ENCODE measurements at regions not wholly inside any gene's neighbourhood (a gene's known extent, or its start where the extent isn't known, plus 50 kb on each side); places are given as distances from the start of the nearest gene placed in this dataset.
"Not testable (repeated sequence)": the region's sequence is repeated elsewhere in the genome, so short reads cannot be mapped to it uniquely, and the experiment has no call there.

DNA sequence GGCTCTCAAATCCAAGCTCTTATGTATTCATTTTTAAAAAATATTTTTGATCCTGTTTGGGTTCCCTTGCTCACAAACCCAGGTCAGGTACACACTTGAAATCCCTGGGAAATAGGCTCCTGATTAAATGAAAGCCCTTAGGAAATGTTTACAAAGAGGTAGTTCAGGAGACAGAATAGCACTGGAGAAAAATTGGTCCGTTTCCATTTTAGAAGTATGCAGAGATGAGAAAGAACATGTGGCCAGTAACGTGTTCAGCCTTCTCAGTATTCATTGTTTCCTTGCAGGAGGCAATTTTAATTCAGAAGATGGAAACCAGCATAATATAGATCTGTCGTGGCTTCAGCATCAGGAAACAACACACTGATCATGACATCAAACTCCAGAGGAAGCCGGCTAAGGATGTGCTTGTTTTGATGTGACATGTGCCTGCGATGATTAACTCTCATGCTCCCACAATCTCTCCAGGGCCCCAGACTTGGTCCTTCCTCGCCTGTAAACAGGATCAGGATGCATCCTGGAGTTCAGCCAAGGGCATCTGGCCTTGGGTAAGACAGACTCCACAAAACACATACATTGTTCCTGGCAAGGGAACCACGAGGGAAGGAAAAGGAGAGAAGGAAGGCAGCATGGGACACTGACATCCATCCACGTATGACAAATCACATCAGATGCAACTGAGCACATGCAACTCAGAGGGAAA, 350.5 kb upstream of the THBS1 start:
- no peak for DNase-seq

DNA sequence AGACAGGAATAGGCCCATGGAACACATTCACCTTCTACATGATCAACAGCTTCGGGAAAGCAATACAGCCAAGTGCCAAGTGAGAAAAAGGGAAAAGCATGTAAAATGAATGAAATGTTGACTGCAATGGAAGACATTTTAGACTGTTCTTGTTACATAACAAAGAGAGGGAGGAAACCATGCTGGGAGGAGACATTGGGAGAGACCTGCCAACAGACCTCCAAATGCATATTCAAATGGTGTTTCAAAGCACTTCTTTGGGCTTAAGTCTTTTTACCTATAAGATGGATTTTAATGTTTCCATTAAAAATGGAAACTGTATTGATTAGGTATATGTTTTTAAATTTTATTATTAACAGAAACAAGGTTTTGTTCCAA, 350.0 kb upstream of the THBS1 start:
- no peak for DNase-seq

DNA sequence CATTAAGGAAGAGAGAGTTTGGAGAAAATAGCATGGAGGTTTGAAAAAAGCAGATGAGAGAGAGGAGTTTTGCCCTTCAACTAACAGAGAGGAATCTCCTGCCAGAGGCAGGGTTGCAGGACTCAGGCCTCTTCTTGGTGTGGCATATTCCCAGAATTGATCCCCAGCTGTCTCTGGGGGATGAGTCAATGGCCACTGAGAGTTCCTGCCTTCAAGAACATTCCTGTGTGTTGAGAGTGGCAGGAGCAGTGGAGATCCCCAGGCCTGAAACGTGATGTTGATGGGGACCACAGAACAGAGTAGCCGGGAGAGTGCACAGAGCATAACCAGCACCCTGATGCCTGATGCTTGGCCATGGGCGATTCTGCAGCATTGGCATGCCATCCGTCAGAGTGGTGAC, 348.4 kb upstream of the THBS1 start:
- DNase-seq = no peak

DNA sequence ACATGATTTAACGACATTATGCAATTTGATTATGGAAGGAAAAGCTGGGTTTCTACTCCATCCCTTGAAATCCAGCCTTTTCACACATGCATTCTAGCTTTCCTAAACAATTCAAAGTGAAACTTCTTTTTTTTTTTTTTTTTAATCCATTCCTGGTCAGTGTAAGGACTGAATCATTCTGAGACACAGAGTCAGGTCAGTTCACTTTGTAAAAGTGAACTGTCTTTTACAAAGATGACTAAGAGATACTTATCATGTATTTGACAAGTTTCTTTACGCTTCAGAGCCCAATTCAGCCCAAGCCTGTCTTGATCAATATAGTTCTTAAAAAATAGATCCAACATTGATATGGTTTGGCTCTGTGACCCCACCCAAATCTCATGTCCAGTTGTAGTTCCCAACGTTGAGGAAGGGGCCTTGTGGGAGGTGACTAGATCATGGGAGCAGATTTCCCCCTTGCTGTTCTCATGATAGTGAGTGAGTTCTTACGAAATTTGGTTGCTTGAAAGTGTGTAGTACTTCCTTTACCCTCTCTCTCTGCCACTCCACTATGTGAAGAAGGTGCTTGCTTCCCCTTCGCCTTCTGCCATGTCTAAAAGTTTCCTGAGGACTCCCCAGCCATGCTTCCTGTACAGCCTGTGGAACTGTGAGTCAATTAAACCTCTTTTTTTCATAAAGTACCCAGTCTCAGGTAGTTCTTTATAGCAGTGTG, 345.6 kb upstream of the THBS1 start:
- DNase-seq = no peak

DNA sequence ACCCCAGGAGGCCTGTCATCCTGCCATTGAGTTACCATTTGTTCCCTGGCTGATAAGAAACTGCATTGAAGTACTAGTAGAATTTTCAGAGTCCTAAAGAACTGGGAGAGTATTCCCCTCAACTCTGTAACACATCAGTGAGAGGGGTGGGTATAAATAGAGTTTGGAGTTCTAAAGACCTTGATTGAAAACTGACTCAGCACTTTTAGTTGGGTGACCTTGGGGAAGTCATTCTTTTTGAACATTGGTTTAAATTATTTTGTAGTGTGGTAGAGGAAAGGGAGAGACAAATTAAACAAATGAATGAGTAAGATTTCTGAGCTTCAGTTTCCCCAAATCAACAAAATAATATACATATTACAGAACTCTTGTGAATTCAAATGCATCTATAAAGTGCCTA, 344.5 kb upstream of the THBS1 start:
- no peak for DNase-seq

DNA sequence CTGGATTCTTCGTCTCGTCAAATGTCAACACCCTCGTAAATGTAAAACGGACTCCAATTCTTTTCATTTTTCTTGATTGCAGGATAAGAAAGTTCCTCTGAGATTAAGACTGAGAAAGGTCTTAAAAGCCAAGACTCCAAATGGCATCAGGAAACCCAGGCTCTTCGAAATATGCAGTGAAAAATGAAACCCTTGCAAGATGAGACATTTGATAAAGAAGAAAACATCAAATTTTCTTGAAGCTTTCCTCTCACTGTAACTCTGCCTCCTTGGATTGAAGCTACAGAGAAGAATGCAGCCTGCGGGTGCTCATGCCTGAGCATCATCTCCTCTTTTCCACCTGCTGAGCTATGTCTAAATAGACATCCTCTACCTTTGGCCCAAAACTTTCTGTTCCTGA, 342.4 kb upstream of the THBS1 start:
- DNase-seq = no peak

DNA sequence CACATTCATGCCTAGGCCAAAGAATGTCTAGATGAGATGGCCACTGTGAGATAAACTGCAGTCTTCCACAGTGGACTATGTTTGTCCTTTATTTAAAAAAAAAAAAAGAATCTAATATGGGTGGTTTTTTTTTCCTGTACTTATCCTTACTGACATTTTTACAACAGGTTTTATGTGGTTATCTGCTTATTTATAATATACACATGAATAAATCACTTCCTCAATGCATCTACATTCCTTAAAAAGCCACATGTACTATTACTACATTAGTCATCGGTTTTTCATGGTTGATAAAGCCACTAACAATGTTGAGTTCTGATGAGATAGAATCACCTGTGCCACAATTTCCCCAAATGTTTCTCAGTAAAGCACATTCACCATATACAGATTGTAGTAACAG, 341.3 kb upstream of the THBS1 start:
- DNase-seq = no peak

DNA sequence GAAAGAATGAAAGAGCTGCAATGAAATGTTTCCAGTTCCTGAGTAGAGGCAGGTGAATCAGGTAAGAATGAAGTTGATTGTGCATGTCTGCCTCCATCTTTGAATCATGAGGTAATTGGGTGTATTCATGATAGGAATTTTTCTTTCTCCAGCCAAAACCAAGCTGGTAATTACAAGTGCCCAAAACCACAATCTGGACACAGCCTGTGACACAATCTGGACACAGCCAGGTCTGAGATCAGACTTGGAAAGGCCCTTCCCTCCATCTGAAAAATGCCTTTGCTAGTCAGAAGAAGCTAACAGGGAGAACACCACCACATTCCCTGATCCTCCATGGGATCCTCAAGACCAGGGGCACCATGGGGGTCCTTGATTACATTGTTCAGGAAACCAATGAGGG, 338.5 kb upstream of the THBS1 start:
- no peak for DNase-seq

DNA sequence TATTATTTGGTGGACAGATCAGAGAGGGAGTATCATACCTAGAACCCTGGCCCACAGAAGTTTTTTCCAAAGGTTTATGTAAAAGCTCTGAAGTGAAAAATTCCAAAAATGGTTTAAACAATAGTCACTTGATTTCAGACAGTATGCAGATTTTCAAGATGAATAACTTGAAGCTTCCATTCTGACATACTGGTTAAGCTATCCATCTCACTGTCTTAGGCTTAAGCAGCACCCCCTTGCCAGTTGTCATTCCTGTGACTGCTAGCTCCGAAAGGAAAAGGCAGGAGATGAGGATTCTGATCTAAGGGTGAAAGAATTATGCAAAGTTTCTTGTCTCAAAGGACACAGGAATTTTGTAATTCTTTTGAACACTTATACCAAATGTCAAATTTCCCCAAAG, 337.5 kb upstream of the THBS1 start:
- DNase-seq = no peak

DNA sequence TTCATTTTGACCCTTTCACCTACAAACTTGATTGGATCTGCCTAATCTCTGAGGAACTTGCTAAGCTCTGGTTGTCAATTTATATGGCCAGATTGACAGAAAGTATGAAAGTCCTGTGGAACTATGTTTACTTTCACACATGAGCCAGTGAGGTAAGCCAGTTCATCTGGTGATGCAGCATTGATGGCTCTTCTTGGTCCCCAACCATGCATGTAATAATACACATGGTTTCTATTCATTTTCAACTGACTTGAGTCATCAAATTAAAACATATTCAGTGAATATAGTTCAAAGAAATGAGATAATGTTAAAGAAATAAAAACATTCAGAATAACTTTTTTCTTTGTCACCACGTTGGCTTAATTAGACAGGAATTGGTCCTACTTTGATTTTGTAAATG, 336.1 kb upstream of the THBS1 start:
- no peak for DNase-seq

DNA sequence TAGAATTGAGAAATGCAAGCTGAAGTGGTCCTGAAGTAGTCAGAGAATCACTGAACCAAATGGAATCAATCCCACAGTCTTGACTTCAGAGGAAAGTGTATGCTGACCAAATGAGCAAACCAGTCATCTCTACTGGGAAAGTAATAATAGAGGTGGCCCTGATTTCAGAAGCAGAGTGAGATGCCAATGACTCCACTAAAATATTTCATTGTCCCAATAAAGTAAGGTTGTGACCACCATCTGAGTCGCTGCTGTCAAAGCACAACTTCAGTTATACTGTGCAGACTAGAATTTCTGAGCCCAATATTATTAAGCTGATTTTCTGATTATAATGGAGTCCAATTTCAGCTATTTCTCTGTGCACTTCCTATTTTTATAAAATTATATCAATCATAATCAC, 334.4 kb upstream of the THBS1 start:
- DNase-seq = no peak

DNA sequence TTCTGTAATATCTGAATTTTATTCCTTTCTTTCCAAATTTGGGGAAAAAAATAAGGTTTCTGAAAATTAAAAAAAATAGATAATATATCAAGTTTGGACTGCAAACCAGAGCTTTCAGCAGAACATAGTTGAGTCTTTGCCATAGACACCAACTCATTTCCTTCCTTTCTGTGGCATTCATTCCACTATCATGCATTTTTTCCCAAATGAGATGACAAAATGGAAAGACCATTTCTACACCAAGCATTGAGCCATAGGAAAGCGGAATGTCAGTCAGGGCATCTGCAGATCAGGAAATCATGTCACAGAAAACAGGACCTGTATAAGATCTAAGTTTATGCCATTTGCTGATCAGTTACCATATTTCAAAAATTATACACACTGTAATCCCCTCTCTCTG, 333.3 kb upstream of the THBS1 start:
- DNase-seq = no peak

DNA sequence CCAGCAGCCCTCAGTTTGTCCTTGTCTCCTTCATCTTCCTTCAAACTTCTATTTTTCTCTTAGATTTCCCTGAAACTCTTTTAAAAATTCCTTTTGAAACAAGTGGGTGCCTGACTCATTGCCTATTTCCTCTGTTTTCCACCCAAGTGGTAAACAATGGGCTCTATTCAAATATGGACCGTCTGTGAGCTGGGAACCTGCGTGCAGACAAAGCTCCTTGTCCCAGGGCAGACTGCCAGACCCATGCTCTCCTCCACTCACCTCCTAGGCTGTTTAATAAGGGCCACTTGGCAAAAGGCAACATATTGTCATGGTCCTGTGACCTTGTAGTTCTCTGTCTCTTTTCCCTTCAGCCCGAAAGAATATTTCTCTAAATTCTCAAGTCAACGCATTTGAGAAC, 332.7 kb upstream of the THBS1 start:
- DNase-seq = no peak

DNA sequence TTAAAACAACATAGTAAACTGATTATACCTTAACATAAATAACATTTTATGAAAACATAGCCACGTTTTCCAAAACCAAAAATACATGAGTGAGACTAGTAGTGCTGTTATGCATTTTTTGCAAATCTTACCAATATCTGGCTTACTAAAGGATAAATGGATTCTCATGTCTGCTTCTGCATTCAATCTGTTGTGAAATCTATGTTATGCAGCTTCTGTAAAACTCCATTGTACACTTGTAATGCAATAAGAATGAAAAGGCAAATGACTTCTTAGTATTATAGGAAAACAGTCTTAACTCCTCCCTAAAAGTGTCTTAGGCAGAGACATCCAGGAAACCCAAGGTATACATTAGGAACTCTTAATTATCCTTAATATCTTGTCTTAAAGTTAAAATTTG, 330.9 kb upstream of the THBS1 start:
- no peak for DNase-seq

DNA sequence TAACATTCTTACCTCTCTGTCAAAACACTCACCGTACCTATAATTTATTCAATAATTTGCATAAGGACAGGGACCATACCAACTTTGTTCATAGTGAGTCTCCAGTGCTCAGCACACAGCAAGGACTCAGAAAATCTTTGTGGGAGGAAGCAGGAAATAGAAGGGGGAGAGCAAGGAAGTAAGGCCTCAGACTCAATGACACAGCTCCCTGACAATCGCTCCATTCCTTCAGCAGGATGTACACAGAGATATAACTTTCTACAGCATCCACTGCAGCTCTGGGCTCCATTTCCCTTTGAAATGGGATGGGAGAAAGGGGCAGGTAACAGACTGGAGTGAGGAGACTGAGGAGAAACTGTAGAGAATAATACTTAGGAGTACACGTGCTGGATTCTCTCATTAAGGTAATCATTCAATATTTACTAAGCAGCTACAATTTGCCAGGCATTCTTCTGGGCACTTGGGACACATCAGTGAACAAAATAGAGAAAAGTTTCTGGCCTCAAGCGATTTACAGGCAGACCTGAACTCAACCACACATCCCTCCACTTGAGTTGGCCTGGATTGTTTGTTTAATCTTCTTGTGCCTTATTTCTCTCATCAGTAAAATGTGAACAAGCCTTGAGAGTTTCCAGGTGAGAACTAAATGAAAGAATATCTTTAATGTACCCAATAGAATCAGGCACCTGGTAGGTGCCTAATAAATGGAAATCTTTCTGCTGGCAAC, 330.3 kb upstream of the THBS1 start:
- no peak for DNase-seq

DNA sequence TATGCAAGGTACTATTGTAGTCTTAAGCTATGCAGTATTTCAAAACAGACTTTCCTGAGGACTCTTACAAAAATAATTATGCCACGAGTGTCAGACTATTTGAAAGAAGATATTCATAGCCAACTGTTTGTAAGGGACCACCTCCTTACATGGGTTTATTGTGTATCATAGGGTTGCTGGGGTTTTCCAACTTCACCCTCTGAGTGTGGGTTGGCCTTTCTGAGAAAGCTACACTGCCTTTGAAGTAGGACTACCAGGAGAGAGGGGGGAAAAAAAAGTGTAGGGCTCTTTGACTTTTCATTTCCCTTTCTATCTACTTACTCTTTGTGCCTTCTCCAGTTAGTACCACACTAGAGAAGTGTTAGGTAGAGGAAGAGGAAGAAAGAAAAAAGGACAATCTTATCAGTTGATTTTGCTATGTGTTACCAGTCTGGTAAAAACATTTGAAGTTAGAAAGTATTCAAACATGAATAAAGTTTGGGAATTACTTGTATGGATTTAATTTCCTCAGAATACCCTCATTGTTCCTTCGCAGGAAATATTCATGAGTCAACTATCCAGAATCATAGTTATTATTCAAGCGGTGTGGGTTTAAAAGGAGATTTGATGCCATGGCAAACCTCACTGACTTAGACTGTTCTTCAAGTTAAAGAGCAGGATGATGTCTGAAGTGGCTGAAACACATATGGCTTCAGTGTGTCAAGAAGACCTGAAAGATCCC, 329.3 kb upstream of the THBS1 start:
- no peak for DNase-seq

DNA sequence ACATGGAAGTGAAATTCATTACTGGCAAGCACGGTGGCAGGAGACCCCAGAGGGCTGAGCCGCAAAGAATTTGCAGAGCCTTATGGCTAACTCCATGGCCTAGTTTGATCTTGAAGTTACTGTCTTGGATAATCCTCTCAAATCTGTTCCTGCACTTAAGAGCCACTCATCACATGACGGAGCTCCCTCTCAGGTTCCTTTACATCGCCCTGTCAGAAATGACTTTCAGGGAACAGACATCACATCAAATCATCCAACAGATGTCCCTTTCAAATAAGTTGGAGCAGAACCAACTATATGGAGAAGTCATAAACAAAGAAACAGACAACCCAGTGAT, 328.8 kb upstream of the THBS1 start:
- DNase-seq = no peak

DNA sequence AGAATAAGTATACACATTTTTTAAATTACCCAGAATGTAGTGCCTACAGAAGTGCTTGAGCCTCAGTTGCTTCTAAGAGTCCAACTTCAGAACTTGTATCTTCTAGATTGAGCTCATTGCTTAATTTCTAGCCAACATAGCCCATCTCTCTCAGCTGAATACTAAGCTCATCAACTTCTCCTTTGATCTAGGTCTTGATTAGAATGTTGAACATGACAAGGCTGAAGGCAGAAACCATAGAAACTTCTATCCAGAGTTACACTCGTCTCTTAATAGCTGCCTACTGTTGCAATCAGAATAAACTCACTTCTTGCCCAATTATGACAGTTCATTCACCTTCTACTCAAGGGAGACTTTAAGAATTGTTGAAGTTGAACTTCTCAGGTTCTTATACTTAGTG, 327.3 kb upstream of the THBS1 start:
- no peak for DNase-seq

DNA sequence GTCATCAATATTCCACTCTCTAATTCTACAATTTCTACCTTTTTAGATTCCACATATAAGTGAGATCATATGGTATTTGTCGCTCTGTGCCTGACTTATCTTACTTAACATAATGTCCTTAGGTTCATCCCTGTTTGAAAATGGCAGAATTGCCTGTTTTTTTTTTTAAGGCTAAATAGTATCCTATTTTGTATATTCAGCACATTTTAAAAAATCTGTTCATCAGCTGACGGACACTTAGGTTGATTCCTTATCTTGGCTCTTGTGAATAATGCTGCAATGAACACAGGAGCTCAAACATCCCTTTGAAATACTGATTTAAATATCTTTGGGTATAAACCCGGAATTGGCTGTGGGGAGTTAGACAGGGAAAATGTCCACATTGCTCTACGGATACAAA, 326.7 kb upstream of the THBS1 start:
- DNase-seq = no peak

DNA sequence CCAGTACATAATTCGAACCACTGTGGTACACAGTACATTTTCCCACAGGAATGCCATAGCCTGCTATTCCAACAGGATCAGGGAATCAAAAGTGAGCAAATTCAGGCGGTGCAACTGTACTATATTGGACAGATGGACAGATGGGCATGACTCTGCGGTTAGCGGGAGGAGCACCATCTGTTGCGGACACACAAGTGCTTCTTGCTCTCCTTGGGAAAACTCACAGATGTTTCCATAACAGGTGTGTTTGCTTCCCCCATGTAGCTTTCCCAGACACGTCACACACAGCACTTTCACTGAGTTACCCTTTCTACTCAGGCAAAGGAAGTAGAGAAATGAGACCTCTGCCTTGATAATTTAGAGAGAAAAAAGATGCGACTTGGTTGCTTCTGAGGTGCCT, 325.1 kb upstream of the THBS1 start:
- no peak for DNase-seq

DNA sequence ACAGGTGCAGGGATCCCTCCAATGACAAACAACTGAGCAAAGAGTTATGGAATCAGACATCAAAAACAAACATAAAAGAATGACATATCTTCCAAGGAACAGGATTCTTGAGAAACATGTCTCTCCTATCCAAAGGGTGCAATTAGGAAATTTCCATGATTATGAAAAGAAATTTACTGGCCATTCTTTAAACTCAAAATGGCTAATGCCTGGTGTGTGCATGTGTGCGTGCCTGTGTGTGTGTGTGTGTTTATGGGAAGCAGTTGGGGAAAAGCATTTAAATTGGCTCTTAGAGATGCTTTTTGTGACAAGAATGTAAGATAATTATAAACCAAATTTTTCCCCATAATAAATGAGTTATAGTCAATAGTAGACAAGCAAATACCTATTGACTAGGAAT, 320.5 kb upstream of the THBS1 start:
- DNase-seq = no peak

DNA sequence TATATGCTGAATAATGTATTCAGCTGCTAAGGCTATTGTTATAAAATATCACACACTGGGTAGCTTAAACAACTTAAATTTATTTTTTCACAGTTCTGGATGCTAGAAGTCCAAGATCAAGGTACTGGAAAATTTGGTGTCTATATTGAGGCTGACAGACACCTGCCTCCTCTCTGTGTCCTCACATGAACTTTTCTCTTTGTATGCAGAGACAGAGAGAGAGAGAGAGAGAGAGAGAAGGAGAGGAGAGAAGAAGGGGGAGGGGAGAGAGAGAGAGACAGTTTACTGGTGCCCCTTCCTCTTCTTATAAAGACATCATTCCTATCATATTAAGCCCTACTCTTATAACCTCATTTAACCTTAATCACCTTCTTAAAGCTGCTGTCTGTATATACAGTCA, 320.1 kb upstream of the THBS1 start:
- DNase-seq = no peak

DNA sequence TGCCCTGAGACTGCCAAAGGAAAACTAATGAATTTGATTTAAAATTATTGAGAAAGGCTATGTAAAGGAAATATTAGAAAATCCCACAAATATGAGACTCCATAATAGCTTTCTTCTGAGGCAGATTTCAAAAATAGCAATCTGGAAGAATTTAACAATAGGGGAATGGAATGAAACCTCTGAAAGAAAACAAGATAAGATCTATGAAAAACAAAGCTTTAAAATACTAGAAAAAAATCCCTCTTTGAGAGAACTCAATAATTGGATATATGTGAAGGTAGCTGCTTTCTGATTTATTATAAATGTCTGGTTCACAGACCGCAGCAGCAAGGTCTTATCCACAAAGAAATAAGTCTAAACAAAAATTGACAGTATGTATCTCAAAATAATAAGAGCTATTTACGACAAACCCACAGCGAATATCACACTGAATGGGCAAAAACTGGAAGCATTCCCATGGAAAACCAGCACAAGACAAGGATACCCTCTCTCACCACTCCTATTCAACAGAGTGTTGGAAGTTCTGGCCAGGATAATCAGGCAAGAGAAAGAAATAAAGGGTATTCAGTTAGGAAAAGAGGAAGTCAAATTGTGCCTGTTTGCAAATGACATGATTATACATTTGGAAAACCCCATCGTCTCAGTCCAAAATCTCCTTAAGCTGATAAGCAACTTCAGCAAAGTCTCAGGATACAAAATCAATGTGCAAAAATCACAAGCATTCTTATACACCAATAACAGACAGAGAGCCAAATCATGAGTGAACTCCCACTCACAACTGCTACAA, 319.3 kb upstream of the THBS1 start:
- not testable (repeated sequence) for DNase-seq
